ENCODE measurements at regions not wholly inside any gene's neighbourhood (a gene's known extent, or its start where the extent isn't known, plus 50 kb on each side); places are given as distances from the start of the nearest gene placed in this dataset.
"Not testable (repeated sequence)": the region's sequence is repeated elsewhere in the genome, so short reads cannot be mapped to it uniquely, and the experiment has no call there.

DNA sequence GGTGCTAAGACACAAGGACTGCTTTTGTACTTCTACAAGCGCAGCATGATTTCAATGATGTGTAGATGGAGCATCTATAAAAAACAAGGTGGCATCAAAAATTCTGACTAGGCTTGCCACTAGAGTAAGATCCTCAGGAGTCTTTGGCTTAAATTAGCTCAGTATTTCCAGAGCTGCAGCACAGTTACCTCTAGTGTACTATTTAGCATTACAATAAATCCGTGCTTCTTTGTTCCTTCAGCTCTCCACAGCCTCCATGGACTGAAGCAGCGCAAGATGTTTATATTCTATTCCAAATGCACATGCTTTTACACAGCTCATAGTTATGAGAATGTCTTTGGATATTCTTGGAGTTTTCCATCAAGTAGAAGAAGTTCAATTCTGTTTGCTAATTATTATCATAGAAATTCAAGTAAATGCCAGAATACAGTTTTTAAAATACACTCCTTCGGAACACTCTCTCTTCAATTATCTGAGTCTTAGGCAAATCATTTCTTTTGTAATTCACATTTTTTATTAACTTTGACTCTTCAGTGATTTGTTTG is 1133.0 kb upstream of the LRRTM1 start:
- DNase-seq: no peak

DNA sequence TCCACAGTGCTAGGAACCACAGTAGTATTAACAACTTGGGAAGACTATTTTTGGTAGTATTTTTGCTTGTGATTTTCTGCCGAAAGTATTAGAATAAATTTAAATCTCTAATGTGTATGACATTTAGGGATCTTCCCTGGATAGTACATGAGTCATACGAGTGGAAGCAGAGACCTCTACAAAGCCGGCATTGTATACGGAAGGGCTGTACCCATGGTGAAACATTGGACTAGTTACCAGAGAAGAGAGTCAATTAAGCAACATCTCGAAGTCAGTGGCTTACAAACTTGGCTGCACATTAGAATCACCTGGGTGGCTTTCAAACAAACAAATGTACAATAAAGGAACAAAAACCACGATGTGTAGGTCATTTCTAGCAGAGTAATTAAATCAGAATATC is 1131.7 kb upstream of the LRRTM1 start:
- no peak for DNase-seq

DNA sequence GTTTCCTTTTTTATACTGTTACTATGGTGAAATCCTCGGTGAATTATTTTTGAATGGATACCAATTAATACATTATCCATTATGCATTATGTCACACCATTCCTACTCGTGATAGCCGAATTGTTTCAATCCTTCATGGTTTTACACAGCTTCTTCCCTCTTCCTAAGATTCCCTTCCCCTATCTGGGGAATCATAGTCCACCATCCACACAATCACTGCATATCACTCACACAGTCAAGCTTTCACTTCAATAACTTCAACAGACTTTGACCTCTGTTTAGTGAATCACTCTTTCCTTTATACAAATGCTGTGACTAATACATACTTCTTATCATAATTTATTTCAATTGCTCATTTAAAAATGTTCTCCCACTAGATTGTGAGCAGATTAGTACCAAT is 1108.1 kb upstream of the LRRTM1 start:
- DNase-seq: no peak

DNA sequence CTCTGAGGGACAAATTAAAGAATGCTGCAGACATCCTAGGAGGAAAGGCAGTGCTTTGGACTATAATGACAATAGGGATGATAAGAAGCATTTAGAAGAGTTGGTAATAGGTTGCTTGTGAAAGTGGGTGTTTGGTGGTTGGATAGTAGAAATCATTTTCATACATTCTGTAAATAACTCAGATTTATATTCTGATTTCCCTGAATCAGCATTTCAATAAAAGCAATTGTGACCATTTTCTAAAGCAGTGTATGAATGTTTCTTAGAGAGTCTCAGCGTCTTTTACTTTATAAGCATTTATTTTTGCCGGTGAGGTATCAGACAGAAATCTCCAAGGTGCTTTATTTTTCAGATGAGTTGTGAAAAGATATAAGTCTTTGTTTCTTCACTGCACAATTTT is 1099.0 kb upstream of the LRRTM1 start:
- DNase-seq: no peak

DNA sequence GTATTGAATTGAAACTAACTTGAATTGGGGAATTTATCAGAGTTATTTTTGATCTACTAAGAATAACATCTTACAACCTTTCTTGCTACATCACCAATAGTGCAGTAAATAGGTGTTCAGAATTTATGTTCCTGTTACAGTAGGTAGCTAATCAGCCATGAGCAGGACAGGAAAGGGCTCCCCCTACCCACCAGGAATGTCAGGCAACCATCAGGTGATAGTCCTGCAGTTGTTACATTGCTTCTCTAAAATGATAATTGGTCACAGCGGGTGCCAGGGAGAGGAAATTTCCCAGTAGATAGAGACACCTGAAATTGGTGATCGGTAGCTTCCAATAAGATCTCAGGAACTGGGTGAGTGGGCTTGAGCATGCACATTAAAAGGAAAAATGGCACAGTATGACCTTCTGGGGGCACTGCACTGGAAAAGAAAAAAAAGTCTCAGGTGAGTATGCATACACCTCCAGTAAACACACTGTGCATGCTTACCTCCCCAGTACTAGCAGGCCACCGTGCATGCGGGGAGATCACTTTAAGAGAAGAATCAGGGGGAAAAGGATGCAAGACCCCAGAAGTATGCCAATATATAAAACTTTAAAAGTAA is 1092.0 kb upstream of the LRRTM1 start:
- no peak for DNase-seq

DNA sequence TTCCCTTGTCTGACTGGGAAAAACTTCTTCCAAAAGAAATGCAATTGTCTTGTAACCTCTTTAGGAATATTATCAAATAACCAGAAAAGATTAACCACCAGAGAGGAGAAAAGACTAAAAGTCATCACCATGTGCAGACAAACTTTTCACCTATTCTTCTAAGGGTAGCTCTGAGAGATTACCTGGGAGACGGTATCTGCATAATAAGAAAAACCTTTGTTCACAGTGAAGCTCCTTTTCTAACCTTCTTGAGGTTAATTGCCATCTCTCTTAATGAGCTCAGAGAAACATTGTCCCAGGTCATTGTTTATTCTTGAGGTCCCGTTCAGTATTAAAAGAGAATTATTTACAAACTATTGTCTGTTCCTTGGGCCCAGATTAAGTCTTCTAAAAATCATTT is 1091.2 kb upstream of the LRRTM1 start:
- no peak for DNase-seq

DNA sequence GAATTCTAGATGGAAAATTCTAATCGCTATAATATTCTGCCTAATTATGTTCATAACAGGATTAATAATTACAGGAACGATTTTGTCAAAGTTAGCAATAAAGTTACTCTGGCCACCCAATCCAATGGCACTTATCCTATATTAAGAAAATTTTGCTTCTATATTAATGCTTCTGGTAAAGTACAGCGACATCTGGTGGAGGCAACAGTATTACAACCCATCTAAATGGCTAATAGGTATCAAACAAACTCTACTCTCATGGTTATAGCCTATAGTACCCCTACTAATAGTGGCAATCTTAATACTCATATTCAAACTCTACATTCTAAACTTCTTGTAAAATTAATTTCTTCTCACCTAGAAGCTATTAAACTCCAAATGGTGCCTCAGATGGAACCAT is 1084.7 kb upstream of the LRRTM1 start:
- DNase-seq: no peak

DNA sequence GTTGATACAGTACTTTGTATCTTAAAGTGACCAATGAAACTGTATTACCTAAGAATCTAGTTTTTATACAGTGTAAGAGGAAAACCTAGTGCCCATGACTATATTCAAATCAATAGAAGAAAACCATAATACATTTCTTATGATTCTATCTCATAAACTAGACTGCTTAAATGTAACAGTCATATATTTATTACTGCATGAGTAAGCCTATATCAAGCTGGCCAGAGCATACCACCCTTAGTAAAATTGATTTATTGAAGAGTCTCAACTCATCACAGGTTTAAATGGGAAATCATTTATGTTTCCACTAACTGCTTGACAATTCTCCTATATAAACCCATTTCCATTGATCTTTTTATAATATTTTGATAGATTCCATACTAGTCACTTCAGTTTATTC is 1059.2 kb upstream of the LRRTM1 start:
- no peak for DNase-seq

DNA sequence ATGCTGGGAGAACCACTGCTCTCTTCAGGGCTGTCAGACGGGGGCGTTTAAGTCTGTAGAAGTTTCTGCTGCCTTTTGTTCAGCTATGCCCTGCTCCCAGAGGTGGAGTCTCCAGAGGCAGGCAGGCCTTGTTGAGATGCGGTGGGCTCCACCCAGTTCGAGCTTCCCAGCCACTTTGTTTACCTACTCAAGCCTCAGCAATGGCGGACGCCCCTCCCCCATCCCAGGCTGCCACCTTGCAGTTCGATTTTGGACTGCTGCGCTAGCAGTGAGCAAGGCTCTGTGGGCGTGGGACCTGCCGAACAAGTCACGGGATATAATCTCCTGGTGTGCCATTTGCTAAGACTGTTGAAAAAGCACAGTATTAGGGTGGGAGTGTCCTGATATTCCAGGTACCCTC is 1057.9 kb upstream of the LRRTM1 start:
- not testable (repeated sequence) for DNase-seq

DNA sequence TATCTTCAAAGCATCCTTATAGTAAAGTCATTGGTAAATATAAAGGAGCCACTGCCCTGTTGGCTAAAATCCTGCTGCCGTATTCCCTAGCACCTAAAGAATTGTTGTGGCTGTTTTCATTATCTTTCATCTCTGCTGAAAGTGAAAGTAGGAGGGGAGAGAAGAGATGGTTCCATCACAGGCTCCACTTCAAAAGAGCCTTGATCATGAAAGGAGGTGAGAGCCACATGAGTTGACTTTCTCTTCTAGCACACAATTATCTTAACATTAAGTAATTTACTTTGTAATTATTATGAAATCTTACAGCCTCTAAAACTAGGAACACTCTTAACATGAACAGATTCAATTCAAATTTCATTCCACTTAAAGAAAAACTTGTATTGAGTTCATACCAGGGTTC is 1050.9 kb upstream of the LRRTM1 start:
- DNase-seq: no peak

DNA sequence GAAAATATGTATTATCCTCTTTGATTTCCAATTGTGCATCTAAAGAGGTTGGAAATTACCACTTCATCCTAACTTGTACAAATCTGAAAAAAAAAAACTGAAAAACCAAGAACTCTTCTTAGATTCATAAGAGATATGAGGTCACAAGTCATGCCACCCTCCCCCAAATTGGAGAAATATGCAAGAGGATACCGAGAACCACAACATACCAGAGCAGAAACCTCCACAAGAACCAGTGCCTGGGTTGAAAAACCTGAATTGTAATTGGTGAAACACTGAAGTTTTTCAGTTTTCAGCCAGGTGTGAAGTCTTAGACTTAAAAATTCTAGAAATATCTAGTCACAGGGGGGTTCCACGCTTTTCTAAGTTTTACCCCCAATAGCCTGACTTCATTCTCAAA is 1029.5 kb upstream of the LRRTM1 start:
- DNase-seq: no peak

DNA sequence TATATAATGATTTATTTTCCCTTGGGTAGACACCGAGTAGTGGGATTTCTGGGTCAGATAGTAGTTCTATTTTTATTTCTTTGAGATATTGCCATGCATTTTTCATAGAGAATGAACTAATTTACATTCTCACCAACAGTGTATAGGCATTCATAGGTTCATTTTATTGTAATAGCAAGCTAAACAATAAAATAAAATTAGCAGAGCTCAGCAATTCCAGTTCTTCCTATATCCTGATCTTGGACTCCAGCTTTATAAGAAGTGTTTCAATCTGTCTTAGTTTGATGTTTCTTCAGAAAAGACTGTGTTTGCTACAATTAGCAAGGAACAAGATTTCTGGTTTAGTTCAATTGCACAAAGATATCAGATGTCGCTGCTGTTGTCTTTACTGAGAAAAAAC is 1024.4 kb upstream of the LRRTM1 start:
- no peak for DNase-seq

DNA sequence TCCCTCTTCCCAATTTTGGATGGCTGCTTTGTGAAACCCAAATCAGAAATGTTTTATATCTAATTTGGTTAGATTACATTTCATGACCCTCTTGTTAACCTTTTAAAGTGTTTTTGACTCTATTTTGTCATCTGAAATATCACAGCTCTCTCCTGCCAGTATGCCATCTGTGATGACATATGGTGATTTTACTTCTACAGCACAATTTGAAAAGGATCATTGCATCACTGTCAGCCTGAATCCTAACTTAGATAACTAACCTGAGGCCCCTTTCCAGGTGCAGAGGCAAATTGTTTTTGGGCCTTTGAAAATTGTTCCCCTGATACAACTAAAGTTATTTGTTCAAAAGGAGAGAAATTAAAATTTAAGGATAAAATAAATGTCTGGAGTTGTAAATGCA is 1023.4 kb upstream of the LRRTM1 start:
- no peak for DNase-seq

DNA sequence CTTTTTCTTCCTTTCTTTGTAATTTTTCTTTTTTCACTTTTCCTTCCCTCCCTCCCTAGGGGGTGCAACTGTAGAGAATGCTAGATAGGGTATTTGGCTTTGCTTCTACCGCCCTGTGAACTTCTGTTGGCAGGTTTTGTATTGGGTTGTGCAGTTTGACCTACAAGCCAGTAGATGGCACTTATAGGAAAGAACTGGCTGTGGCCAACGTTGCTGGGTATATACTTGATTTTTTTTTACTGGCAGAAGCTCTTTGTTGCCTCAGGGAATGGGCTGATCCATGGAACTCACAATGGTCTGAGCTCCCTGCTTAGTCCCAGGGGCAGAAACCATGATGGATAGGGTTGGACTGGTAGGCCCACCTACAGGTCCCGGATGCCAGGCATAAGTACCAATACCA is 1019.5 kb upstream of the LRRTM1 start:
- DNase-seq: no peak

DNA sequence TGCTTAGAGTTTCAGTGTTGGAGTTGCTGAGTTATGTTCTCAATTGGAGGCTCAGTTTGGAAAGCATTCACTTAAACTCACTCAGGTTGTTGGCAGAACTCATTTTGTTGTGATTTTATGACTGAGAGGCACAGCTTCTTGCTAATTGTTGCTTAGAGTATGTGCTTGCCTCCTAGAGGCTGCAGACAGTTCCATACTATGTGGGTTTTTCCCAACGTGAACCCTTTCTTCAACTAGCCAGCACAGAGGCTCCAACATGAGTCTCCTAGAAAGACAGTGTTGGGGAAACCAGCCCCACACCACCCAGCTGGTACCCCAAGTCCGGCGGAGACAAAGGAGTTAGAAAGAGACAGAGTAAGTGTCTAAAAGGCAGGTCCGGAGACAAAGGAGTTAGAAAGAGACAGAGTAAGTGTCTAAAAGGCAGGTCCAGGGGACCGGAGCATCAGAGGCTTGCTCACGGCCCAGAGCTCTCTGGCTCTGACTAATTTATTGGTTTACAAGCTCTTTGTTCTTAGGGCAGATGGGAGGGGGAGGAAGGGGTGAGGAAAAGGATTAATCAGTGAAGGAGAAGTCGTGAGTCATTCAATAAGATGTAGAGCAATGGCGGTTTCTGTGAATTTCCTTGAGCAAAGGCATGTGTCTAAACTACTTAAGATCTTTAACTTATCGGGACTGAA is 999.7 kb upstream of the LRRTM1 start:
- DNase-seq: no peak

DNA sequence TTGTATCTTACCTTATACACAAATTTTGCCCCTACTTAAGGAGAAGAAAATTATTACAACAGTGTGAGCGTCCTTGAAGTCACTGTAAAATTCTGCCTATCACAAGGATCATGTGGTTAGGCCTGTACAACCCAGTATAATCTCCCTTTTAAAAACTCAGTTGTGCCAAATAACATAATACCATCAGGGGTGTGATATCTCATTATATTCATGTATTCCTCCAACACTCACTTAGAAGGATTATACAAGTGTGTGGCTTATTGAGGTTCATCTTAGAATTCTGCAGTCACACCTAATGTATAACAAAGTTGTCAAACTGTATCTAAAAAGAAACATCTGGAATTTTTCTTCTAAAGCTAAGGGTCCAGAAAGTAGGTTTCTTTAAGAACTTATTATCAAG is 998.8 kb upstream of the LRRTM1 start:
- DNase-seq: no peak

DNA sequence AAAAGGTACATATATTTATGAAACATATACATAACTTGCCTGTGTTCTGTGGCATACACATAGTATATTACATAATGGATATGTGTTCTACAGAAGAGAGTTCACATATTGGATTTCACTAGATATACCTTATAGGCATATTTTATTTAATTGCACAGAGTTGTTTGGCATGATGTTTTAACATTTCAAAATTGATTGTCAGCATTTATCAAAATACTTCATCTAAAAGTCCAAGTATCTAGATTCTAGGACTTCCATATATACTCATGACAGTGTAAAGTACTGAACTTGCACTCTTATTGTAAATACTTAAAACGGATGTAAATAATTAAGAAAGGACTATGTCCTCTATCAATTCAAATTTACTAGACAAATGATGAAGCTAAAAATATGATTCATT is 995.3 kb upstream of the LRRTM1 start:
- DNase-seq: no peak

DNA sequence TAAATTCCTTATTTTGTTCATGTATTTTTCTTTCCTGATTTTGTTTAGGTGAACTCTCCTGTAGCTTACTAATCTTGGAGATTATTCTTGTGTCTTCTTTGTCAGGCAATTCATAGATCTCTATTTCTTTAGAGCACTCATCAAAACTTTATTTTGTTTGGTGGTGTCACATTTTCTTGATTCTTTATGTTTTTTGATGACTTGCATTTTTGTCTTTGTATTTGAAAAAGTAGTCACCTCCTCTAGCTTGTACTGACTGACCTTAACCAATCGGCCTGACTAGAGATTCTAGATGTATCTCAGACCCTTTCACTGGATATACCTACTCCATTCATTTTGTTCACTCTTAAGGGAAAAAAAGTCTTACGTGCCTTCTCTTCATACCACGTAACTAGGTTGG is 986.3 kb upstream of the LRRTM1 start:
- DNase-seq: no peak

DNA sequence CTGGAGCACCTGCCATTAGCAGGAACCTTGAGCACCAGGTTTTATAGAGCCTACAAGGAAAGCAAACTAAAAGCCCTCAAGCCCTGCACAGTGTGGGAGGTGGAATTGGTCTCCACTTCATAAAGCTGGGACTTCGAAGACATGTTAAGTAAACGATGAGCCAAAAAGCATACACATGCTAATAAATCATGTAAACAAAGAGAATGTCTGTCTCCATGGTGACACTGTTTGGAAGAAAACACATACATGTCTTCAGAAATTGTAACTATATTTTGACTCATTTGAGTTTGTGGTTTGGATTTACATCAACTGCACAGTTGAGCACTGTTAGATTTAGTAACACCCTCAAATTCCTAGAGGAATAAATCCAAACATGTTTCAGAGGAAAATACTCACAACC is 978.5 kb upstream of the LRRTM1 start:
- DNase-seq: no peak

DNA sequence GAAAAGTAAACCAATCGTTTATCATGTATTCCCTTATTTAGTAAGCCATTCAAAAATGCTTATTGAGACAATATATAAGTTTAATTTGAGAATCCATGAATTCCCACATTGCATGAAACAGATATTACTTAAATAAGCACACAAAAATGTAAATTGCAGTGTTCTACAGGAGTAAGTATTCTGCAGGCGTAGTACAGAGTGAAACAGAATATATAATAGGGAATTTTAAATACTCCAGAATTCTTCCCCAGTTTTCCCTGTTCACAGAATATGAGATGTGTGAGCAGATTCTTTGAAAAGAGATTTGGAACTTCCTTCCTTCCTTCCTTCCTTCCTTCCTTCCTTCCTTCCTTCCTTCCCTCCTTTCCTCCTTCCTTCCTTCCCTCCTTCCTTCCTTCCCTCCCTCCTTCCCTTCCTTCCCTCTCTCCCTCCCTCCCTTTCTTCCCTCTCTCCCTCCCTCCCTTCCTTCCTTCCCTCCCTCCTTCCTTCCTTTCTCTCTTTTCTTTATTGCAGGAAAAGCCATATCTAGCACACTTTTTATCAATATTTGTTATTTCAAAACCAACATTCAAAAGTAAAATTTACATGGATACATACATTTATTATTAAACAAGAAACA is 977.7 kb upstream of the LRRTM1 start:
- no peak for DNase-seq

DNA sequence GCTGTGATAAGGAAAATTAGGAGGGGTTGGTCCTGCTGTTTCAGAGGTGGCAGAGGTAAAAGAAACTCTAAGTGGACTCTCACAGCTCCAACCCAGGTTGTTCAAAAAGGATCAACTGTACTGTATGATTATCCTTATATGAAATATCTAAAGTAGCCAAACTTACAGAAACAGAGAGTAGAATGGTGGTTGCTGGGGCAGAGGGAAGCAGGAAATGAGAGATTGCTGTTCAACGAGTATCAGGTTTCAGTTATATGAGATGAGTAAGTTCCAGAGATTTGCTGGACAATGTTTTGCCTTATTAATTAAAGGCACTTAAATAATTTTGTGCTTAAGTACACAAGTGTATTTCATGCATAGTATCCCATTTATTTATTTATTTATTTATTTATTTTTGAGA is 972.0 kb upstream of the LRRTM1 start:
- no peak for DNase-seq

DNA sequence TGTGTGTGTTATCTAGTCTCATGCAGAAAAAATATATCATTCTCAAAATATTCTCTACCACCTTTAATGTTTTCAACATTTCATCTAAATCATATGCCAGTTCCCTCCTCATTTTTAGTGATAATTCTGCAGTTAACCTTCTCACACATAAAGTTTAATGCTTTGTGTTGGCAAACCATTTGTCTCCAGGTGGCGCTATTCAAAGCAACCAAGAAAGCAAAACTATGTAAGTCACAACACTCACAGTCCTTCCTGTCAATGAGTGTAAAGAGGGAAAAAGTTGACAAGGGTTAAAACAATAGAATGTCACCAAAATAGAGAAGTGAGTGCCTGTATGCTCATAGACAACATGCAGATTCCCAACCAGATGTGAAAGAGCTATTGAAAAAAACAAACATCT is 961.6 kb upstream of the LRRTM1 start:
- no peak for DNase-seq

DNA sequence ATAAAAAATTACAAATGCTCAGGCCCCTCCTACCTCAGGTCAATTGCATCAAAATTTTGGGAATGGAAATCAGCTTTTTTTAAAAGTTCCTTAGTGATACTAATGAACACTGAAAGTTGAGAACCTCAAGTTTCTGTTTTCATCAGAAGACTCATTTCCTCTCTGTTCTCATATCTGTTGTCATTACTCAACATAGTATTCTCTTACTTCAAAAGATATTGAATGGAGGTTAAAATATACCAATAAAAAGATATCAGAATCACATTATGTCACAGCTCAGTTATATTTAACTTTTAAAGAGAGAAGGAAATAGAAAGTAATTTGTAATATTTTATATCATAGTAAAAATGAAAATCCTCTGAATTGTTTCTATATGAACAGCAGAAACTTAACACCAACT is 959.4 kb upstream of the LRRTM1 start:
- no peak for DNase-seq

DNA sequence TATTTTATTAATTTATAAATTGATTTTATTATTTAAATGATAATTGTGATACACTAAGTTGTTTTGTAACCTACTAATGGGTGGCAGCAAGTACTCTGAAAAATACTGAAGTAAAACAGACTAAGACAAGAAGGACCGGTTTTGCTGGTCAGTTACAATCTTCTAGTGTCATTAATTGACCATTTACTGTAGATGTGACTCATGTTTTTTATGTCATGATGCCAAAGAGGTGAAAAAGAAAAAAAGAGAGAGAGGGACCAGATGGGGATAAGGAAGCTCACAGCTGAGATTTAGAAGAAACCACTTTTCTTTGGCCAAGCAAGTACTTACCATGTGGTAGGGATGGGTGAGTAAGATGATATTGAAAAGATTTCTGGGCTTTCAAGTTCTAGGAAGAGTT is 955.8 kb upstream of the LRRTM1 start:
- no peak for DNase-seq

Data from hindlimb muscle (tissue), 1 donor.